ENCODE measurements at regions not wholly inside any gene's neighbourhood (a gene's known extent, or its start where the extent isn't known, plus 50 kb on each side); places are given as distances from the start of the nearest gene placed in this dataset.
A peak's percentile ranks its signal among the peaks of the same experiment; 100 is the strongest.

GRCh38 chr14:49954171-49954631 is 61.3 kb downstream of the ARF6 start:
- TF ChIP-seq CTCF (IDR thresholded peaks at IDR 0.05) (no peak), ZFX (IDR thresholded peaks at IDR 0.05; ENCODE audit: borderline replicate concordance) (no peak)
- no peak overlapping the region for H3K27ac ChIP-seq

- TF ChIP-seq CTCF (IDR thresholded peaks at IDR 0.05) = no peak
- no peak for TF ChIP-seq ZFX (IDR thresholded peaks at IDR 0.05; ENCODE audit: borderline replicate concordance)
Observed at GRCh38 chr14:49955024-49955423, 62.1 kb downstream of the ARF6 start.

GRCh38 chr14:49957089-49957852 is 64.4 kb downstream of the ARF6 start:
- TF ChIP-seq ZFX (IDR thresholded peaks at IDR 0.05; ENCODE audit: borderline replicate concordance) (no peak), CTCF (IDR thresholded peaks at IDR 0.05) (no peak)
- no peak overlapping the region for H3K27ac ChIP-seq

More at GRCh38 chr14:49955024-49955423, 62.1 kb downstream of the ARF6 start:
- no peak overlapping the region for H3K27ac ChIP-seq

DNA sequence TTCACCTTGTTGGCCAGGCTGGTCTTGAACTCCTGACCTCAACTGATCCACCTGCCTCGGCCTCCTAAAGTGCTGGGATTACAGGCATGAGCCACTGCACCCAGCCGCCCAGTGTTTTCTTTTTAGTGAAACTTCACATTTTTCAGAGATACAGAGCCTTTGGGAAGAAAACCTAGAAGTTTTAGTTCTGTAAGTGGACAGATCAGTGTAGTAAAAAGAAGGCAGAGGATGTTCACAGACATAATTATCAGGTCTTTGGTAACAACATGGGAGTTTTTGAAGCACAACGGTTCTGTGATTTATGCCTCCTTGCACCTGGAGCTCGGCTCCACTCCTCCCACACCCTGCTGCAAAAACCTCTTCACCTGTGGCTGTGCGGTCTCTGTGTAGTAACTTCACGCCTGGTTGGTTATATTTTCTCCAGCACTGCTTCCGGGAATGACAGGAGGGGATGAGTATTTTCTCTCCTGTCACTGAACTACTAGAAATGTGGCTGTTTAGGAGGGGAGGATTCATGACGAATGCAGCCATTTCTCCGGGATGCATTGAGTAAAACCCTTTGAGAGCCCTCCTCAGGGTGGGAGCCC is 67.0 kb downstream of the ARF6 start:
- no peak overlapping the region for H3K27ac ChIP-seq
- TF ChIP-seq CTCF (IDR thresholded peaks at IDR 0.05) = no peak
- TF ChIP-seq ZFX (IDR thresholded peaks at IDR 0.05; ENCODE audit: borderline replicate concordance) = no peak

DNA sequence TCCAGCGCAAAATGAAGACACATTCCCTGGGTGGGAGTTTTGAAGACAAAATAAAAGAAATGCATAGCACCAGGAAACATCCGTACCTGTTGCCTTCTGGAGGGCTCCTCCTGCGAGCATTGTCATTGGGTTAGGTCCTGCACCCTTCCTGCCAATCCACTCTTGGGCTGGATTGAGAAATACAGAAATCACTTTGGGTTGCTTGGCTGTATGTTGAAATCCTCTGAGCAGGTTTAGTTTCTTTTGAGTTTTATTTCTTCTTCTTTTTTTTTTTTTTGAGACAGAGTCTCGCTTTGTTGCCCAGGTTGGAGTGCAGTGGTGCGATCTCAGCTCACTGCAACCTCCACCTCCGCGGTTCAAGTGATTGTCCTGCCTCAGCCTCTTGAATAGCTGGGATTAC is 67.6 kb downstream of the ARF6 start:
- TF ChIP-seq ZFX (IDR thresholded peaks at IDR 0.05; ENCODE audit: borderline replicate concordance) (no peak), CTCF (IDR thresholded peaks at IDR 0.05) (no peak)
- H3K27ac ChIP-seq = peak overlapping the region; percentile 73; the same call in 1 of the 2 replicates

- peak overlapping the region; percentile 73 for H3K27ac ChIP-seq
- no peak for TF ChIP-seq CTCF (IDR thresholded peaks at IDR 0.05)
- no peak for TF ChIP-seq ZFX (IDR thresholded peaks at IDR 0.05; ENCODE audit: borderline replicate concordance)
Observed at GRCh38 chr14:49961270-49962222, 68.7 kb downstream of the ARF6 start.

All from 22Rv1 (cell line).